Mesothelial cell of epicardium (in vitro differentiated cells): ENCODE measurements at regions not wholly inside any gene's neighbourhood (a gene's known extent, or its start where the extent isn't known, plus 50 kb on each side); places are given as distances from the start of the nearest gene placed in this dataset.
A peak's percentile ranks its signal among the peaks of the same experiment; 100 is the strongest.

ENCODE experiments used
- DNase-seq, 2 experiments: peaks; one replicate each; pipeline ENCODE4 v3.0.0; 2021; ENCODE audit warnings: low spot score in 2 of 2; ENCODE audit not compliant: unreplicated experiment in 2 of 2
- H3K27ac Mint-ChIP-seq: 2 replicates; pipeline ENCODE4 v1.8.0; 2021; ENCODE audit warnings: mixed read lengths
- H3K27me3 Mint-ChIP-seq: 2 replicates; pipeline ENCODE4 v1.8.0; 2021; ENCODE audit warnings: low read depth, mixed read lengths
- H3K36me3 Mint-ChIP-seq: 2 replicates; pipeline ENCODE4 v1.8.0; 2021; ENCODE audit warnings: mixed read lengths
- H3K4me1 Mint-ChIP-seq: 2 replicates; pipeline ENCODE4 v1.8.0; 2021; ENCODE audit warnings: mixed read lengths
- H3K4me3 Mint-ChIP-seq: 2 replicates; pipeline ENCODE4 v1.8.0; 2021; ENCODE audit warnings: mild to moderate bottlenecking, moderate library complexity, mixed read lengths
- H3K9me3 Mint-ChIP-seq: 2 replicates; pipeline ENCODE4 v1.8.0; 2021; ENCODE audit warnings: mixed read lengths
- TF ChIP-seq, protein P1 (sequence below): fragments of 200-600 bp; sonication (generic); IDR thresholded peaks from one replicate; pipeline ENCODE4 v1.5.0; 2021; ENCODE audit warnings: antibody characterized with exemption; ENCODE audit not compliant: unreplicated experiment

DNA sequence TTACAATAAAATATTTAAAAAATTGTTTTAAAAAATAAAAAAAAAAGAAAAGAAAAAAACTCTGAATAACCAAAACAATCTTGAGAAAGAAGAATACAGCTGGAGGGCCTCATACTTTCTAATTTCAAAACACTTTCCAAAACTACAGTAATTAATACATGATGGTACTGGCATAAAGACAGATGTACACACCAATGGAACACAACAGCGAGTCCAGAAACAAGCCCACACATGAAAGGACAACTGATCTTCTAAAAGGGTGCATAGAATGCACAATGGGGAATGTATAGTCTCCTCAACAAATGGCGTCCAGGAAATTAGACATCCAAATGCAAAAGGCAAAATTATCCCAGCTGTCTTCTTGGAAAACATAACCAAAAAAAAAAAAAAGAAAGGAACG is 99.6 kb downstream of the LURAP1L start:
- H3K27ac Mint-ChIP-seq = no peak overlapping the region
- peaks cover 9% of the 10 kb centered on the region for H3K36me3 Mint-ChIP-seq
- no peak overlapping the region for H3K4me3 Mint-ChIP-seq
- peaks cover 13% of the 10 kb centered on the region for H3K9me3 Mint-ChIP-seq
- DNase-seq = no peak
- H3K4me1 Mint-ChIP-seq = peaks cover 19% of the 10 kb centered on the region
- H3K27me3 Mint-ChIP-seq = no peaks in the 10 kb centered on the region
- TF ChIP-seq, protein P1, sequence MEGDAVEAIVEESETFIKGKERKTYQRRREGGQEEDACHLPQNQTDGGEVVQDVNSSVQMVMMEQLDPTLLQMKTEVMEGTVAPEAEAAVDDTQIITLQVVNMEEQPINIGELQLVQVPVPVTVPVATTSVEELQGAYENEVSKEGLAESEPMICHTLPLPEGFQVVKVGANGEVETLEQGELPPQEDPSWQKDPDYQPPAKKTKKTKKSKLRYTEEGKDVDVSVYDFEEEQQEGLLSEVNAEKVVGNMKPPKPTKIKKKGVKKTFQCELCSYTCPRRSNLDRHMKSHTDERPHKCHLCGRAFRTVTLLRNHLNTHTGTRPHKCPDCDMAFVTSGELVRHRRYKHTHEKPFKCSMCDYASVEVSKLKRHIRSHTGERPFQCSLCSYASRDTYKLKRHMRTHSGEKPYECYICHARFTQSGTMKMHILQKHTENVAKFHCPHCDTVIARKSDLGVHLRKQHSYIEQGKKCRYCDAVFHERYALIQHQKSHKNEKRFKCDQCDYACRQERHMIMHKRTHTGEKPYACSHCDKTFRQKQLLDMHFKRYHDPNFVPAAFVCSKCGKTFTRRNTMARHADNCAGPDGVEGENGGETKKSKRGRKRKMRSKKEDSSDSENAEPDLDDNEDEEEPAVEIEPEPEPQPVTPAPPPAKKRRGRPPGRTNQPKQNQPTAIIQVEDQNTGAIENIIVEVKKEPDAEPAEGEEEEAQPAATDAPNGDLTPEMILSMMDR = no peak

DNA sequence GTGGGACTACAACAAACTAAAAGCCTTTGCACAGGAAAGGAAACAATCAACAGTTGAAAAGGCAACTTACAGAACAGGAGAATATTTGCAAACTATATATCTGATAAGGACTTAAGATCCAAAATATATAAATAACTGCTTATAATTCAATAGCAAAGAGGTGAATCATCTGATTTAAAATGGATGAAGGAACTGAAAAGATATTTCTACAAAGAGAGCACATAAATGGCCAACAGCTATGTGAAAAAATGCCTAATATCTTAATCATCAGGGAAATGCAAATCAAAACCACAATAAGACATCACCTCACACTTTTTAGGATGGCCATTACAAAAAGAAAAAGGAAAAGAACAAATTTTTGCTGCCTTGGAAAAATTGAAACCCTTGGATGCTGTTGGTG is 100.4 kb downstream of the LURAP1L start:
- Mint-ChIP-seq H3K36me3 (peaks cover 8% of the 10 kb centered on the region), H3K9me3 (peaks cover 11% of the 10 kb centered on the region), H3K27me3 (no peaks in the 10 kb centered on the region), H3K27ac (no peak overlapping the region), H3K4me3 (no peak overlapping the region), H3K4me1 (peaks cover 25% of the 10 kb centered on the region)
- DNase-seq = no peak
- TF ChIP-seq, protein P1 = no peak

DNA sequence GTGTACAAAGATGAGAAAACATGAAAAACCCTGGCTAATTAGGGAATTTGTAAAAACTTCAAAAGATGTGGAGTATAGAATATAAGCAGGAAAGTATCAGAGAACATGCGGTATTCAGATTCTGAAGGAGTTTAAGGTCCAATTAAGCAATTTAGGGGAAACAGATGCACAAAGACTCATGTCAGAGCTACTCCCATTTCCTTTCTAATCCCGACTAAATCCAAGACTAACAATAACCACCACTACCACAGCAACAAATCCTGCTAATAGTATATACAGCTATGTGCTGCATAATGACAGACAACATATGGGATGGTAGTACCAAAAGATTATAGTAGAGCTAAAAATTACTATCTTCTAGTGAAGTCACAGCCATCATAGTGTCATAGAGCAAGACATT is 102.1 kb downstream of the LURAP1L start:
- Mint-ChIP-seq H3K4me1 (peaks cover 37% of the 10 kb centered on the region), H3K9me3 (peaks cover 10% of the 10 kb centered on the region), H3K27ac (peak overlapping the region; percentile 30), H3K27me3 (no peaks in the 10 kb centered on the region), H3K36me3 (peaks cover 5% of the 10 kb centered on the region), H3K4me3 (no peak overlapping the region)
- DNase-seq = no peak
- TF ChIP-seq, protein P1 = no peak

DNA sequence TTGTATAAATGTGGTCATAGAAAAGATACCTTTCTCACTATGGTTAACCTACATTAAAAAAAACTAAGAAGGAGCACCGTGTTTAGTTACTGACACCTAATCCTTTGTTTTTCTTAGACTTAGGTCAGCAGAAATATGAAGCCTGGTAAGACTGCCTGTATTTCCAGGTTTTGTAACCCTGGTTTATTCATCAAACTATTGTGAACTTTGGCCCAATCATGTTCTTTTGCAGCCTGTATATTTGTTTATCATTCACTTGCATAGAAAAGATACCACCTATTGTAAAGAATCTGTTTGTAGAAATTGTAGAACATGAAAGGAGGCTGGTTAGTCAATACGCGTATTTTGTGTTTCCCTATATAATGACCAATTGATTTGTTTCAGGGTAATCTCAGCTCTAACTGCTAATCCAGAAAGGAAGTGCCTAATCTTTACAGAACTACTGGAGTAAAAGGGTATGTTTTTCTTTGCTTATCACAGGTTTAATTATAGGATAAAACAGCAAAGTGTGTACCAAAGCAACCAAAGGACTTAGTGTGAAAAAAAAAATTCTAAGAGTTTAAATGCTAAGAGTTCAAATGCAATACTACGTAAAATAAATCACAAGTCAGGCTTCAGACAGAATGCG is 103.6 kb downstream of the LURAP1L start:
- no peaks in the 10 kb centered on the region for H3K36me3 Mint-ChIP-seq
- H3K9me3 Mint-ChIP-seq = peaks cover 5% of the 10 kb centered on the region
- TF ChIP-seq, protein P1 = no peak
- peaks cover 49% of the 10 kb centered on the region for H3K4me1 Mint-ChIP-seq
- no peak overlapping the region for H3K4me3 Mint-ChIP-seq
- no peak for DNase-seq
- peak overlapping the region; percentile 81 for H3K27ac Mint-ChIP-seq
- H3K27me3 Mint-ChIP-seq = no peaks in the 10 kb centered on the region

DNA sequence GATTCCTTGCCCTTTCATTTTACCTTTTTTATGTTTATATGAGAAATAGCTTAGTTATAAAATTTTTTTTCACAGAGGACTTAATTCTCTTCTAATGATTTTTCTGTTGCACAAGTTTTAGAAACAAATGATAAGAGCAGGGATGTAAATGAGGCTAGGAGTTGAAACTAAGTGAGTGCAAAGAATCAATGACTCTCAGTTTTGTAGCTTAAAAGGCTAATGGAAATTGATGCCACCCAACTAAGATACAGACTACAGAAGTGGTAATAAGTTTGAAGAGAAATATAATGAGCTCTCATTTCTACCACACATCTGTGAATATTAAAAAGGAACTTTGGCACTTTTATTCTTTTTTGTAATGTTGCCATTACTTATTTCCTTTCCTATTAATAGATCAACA is 105.1 kb downstream of the LURAP1L start:
- Mint-ChIP-seq H3K27ac (peak overlapping the region; percentile 94), H3K4me1 (peaks cover 53% of the 10 kb centered on the region)

More for the DNA sequence above, 105.1 kb downstream of the LURAP1L start:
- TF ChIP-seq, protein P1 = no peak
- peaks cover 2% of the 10 kb centered on the region for H3K36me3 Mint-ChIP-seq
- DNase-seq = no peak
- H3K27me3 Mint-ChIP-seq = no peaks in the 10 kb centered on the region
- peaks cover 9% of the 10 kb centered on the region for H3K9me3 Mint-ChIP-seq
- H3K4me3 Mint-ChIP-seq = no peak overlapping the region
